ENCODE measurements at regions not wholly inside any gene's neighbourhood (a gene's known extent, or its start where the extent isn't known, plus 50 kb on each side); places are given as distances from the start of the nearest gene placed in this dataset.
"Not testable (repeated sequence)": the region's sequence is repeated elsewhere in the genome, so short reads cannot be mapped to it uniquely, and the experiment has no call there.

GRCh38 chr1:90220941-90221693 is 226.2 kb downstream of the ZNF326 start:
- no peaks in the 10 kb centered on the region for H3K27me3 ChIP-seq
- H3K4me3 ChIP-seq, result no peak overlapping the region
- WGBS, 2 donors, result 89 to 91% methylated on average over 5 of the region's 5 CpGs
- no peaks in the 10 kb centered on the region for H3K4me1 ChIP-seq
- H3K9me3 ChIP-seq, result no peaks in the 10 kb centered on the region
- TF ChIP-seq CTCF (IDR thresholded peaks at IDR 0.05) (no peak), POLR2A (IDR thresholded peaks at IDR 0.05) (no peak)
- no peak overlapping the region for H3K27ac ChIP-seq
- H3K36me3 ChIP-seq (ENCODE audit: low read depth, missing control alignments), result no peaks in the 10 kb centered on the region
- intact Hi-C loops (cut with DNase I; ENCODE audit: low total_unique reads), result no loop called here
- no peak for DNase-seq

DNA sequence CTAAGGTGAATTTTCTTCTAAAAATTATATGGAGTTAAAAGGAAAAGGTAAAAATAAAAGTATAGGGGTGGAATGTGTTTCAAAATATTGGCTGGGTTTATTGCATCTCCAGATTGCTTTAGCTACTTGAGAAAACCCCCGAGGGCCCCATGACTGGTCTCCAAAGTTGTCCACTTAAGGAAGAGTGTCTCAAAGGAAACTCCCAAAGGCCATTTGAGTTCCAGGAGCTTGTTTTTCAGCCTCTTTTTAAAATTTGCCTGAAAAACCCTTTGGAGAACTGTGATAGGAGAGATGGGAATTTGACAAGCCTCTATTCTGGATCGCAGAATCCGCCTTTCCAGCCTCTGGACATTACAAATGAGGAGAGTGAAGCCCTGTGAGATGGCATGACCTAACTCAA is 225.6 kb downstream of the ZNF326 start:
- Histone ChIP-seq H3K4me1 (no peaks in the 10 kb centered on the region), H3K9me3 (no peaks in the 10 kb centered on the region), H3K27me3 (no peaks in the 10 kb centered on the region), H3K4me3 (no peak overlapping the region), H3K27ac (no peak overlapping the region), H3K36me3 (ENCODE audit: low read depth, missing control alignments) (no peaks in the 10 kb centered on the region)
- TF ChIP-seq CTCF (IDR thresholded peaks at IDR 0.05), result no peak
- TF ChIP-seq POLR2A (IDR thresholded peaks at IDR 0.05), result no peak
- 86 to 87% methylated on average over 3 of the region's 3 CpGs for WGBS, 2 donors
- no peak for DNase-seq
- intact Hi-C loops (cut with DNase I; ENCODE audit: low total_unique reads), result no loop called here

DNA sequence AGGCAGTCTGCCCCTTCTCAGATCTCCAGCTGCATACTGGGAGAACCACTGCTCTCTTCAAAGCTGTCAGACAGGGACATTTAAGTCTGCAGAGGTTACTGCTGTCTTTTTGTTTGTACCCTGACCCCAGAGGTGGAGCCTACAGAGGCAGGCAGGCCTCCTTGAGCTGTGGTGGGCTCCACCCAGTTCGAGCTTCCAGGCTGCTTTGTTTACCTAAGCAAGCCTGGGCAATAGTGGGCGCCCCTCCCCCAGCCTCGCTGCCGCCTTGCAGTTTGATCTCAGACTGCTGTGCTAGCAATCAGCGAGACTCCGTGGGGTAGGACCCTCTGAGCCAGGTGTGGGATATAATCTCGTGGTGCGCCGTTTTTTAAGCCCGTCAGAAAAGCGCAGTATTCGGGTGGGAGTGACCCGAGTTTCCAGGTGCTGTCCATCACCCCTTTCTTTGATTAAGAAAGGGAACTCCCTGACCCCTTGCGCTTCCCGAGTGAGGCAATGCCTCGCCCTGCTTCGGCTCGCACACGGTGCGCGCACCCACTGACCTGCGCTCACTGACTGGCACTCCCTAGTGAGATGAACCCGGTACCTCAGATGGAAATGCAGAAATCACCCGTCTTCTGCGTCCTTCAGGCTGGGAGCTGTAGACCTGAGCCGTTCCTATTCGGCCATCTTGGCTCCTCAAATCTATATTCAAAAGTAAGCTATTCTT is 224.4 kb downstream of the ZNF326 start:
- H3K4me3 ChIP-seq; H3K36me3 ChIP-seq (ENCODE audit: low read depth, missing control alignments); H3K4me1 ChIP-seq; intact Hi-C loops (cut with DNase I; ENCODE audit: low total_unique reads); H3K27me3 ChIP-seq; H3K27ac ChIP-seq; H3K9me3 ChIP-seq; DNase-seq: not testable (repeated sequence)
- 44 to 70% methylated on average over 24 to 27 of the region's 27 CpGs for WGBS, 2 donors

DNA sequence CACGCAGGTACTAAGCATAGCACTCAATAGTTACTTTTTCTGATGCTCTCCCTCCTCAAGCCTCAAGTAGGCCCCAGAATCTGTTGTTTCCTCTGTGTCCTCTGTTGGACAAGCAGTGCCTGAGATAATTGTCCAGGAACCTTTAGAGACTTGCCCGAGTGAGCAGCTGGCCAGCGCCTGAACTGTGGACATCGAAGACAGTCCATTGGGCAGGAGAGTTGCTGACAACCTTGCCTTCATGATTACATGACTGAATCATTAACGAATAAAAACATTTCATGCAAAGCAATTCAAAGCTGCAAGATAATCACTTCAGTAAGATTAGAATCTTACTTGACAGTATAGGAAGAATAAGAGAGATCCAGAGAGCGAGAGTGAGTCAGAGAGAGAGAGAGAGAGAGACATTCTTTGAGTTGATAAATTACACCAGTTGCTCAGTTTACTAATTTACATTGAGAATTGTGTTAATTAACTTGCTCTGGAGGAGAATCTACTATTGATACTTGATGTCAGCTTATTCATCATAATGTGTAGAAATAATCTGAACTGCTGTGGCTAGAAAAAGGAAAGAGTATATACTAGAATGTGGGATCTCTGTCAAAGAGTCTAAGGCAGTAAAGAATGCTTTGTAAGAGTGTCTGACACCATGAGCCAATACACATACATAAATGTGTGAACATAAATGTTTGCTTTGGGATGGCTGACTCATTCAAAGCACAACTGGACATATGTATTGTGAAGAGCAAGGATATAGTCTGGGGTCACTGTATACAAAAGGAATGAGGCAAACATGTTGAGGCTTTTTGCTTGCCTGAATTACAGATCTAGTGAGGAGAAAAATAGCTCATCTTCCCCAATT is 216.0 kb downstream of the ZNF326 start:
- no peak for DNase-seq
- WGBS, 2 donors, result 85 to 88% methylated on average over 6 of the region's 6 CpGs
- Histone ChIP-seq H3K4me3 (no peak overlapping the region), H3K9me3 (no peaks in the 10 kb centered on the region), H3K27me3 (no peaks in the 10 kb centered on the region), H3K4me1 (no peaks in the 10 kb centered on the region), H3K36me3 (ENCODE audit: low read depth, missing control alignments) (no peaks in the 10 kb centered on the region), H3K27ac (no peak overlapping the region)
- TF ChIP-seq CTCF (IDR thresholded peaks at IDR 0.05) (no peak), POLR2A (IDR thresholded peaks at IDR 0.05) (no peak)
- intact Hi-C loops (cut with DNase I; ENCODE audit: low total_unique reads), result no loop called here

DNA sequence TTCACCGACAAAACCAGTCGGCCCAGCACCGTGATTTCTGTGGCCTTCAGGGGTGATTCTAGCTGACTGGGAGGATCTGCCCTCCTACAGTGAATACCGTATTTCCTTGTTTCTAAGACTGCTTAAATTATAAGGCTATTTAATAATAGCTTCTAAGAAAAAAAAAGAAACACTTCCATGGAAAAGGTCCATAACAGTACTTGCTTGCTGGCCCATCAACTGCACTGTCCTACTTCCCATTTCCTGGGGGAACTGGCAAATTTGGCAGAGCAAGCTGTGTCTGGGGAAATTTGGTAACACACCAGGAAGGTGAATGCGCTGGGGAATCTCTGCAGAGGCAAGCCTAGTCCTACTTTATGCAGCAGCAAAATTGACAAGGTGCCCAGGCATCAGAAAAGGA is 214.0 kb downstream of the ZNF326 start:
- H3K4me1 ChIP-seq, result no peaks in the 10 kb centered on the region
- 53 to 73% methylated on average over 5 of the region's 5 CpGs for WGBS, 2 donors
- intact Hi-C loops (cut with DNase I; ENCODE audit: low total_unique reads), result no loop called here
- no peak overlapping the region for H3K4me3 ChIP-seq
- H3K36me3 ChIP-seq (ENCODE audit: low read depth, missing control alignments), result no peaks in the 10 kb centered on the region
- TF ChIP-seq POLR2A (IDR thresholded peaks at IDR 0.05), result no peak
- TF ChIP-seq CTCF (IDR thresholded peaks at IDR 0.05), result no peak
- H3K27ac ChIP-seq, result no peak overlapping the region
- H3K27me3 ChIP-seq, result no peaks in the 10 kb centered on the region
- no peak for DNase-seq
- no peaks in the 10 kb centered on the region for H3K9me3 ChIP-seq
